Activated CD8-positive, alpha-beta memory T cell treated with anti-CD3 and anti-CD28 coated beads, Interleukin-2, amount 10 ng/mL, durations not matched to agents 7 days and 5 days (primary cell): ENCODE measurements at regions not wholly inside any gene's neighbourhood (a gene's known extent, or its start where the extent isn't known, plus 50 kb on each side); places are given as distances from the start of the nearest gene placed in this dataset.
A peak's percentile ranks its signal among the peaks of the same experiment; 100 is the strongest.

Experiments used
- ATAC-seq: fragments of 150-1000 bp; cut with Tn5 transposase; one replicate; pipeline ENCODE4 v1.10.0; 2021; ENCODE audit warnings: moderate library complexity
- CTCF ChIA-PET: fragments of 350-600 bp; sonication (Branson Sonifier 250); formaldehyde crosslinking; loops from one replicate; lab custom pipeline; 2021; ENCODE audit warnings: antibody characterized with exemption; lab: Charles Lee
- DNase-seq: peaks from one replicate; pipeline ENCODE4 v3.0.0-alpha.2; 2020
- H3K27ac Mint-ChIP-seq: one replicate; pipeline ENCODE4 v1.8.0; 2021; ENCODE audit warnings: mild to moderate bottlenecking, mixed read lengths
- H3K27me3 Mint-ChIP-seq: one replicate; pipeline ENCODE4 v1.8.0; 2021; ENCODE audit warnings: mixed read lengths
- H3K36me3 Mint-ChIP-seq: one replicate; pipeline ENCODE4 v1.8.0; 2021; ENCODE audit warnings: mild to moderate bottlenecking, mixed read lengths
- H3K4me1 Mint-ChIP-seq: one replicate; pipeline ENCODE4 v1.8.0; 2021; ENCODE audit warnings: mixed read lengths
- H3K4me3 Mint-ChIP-seq: one replicate; pipeline ENCODE4 v1.8.0; 2021; ENCODE audit warnings: mild to moderate bottlenecking, moderate library complexity, mixed read lengths
- H3K9me3 Mint-ChIP-seq: one replicate; pipeline ENCODE4 v1.8.0; 2022; ENCODE audit warnings: low read depth, mixed read lengths

DNA sequence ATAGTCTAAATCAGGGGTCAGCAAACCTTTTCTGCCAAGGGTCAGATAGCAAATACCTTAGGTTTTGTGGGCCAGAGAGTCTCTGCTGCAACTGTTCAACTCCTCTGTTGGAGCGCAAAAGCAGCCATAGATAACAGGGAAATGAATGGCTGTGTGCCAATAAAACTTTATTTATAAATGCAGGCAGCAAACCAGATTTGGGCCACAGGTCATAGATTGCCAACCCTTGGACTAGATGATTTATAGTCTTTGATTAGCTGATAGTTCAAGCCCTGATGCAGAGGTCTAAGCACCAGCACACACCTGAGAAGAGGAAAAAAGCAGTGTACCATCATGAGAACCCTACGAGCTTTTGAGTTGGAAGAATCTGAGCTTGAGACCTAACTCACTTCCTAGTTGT is 86.0 kb upstream of the DYNLRB2 start:
- H3K27me3 Mint-ChIP-seq: peaks cover 32% of the 10 kb centered on the region
- CTCF ChIA-PET: no interaction called here
- no peak for ATAC-seq

GRCh38 chr16:80449392-80449791 is 91.4 kb upstream of the DYNLRB2 start:
- Mint-ChIP-seq H3K27me3 (peaks cover 10% of the 10 kb centered on the region), H3K36me3 (no peaks in the 10 kb centered on the region), H3K4me1 (no peaks in the 10 kb centered on the region), H3K4me3 (no peak overlapping the region), H3K27ac (no peak overlapping the region), H3K9me3 (no peaks in the 10 kb centered on the region)
- CTCF ChIA-PET: interaction anchor here (1.8 kb wide), 1 partner anchor 17 kb away, joined by 5 read pairs; no protein-coding TSS in a partner anchor
- DNase-seq: no peak
- no peak for ATAC-seq

More for the DNA sequence above, 86.0 kb upstream of the DYNLRB2 start:
- Mint-ChIP-seq H3K4me1 (no peaks in the 10 kb centered on the region), H3K27ac (no peak overlapping the region), H3K4me3 (no peak overlapping the region), H3K9me3 (no peaks in the 10 kb centered on the region), H3K36me3 (no peaks in the 10 kb centered on the region)
- DNase-seq: no peak

DNA sequence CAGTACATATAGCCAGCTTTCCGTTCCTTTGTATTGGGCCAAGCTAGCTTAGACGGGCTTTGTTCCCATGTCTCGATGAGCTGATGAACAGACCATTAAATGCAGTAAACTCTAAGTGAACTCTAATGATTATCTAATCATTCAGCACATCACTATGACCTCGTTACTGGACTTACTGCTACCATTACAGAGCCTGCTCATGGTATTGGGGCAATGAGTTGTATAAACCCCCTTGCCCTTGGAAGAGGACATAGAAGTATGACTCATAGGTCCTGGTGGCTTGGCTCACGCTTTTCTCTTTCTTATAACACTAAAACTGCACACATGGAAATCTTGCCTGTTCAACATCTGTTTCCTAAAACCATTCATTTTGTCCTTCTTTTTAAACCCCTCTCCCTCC is 93.6 kb upstream of the DYNLRB2 start:
- no peak overlapping the region for H3K4me3 Mint-ChIP-seq
- no peaks in the 10 kb centered on the region for H3K36me3 Mint-ChIP-seq
- CTCF ChIA-PET: no interaction called here
- no peak for DNase-seq
- H3K27me3 Mint-ChIP-seq: peaks cover 10% of the 10 kb centered on the region
- no peak for ATAC-seq
- H3K4me1 Mint-ChIP-seq: no peaks in the 10 kb centered on the region
- H3K27ac Mint-ChIP-seq: no peak overlapping the region
- H3K9me3 Mint-ChIP-seq: no peaks in the 10 kb centered on the region

DNA sequence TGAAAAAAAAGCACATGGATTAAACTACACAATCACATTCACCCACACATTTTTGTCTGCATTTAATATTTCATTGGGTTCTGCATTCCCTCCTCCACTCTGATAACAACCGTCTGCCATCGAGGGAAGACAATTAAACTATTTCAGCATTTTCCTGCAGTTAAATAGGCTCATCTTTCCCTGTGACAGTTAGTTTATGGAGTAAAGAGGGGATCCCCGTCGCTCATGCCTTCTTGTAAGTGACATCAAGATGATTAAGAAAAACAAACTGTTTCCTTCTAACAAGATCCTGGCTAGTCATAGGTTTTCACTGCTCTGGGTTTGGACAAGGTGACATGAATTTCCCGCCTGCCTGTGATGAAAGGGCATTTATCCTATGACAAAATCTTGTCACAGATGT is 98.0 kb upstream of the DYNLRB2 start:
- no peak for ATAC-seq
- CTCF ChIA-PET: no interaction called here

GRCh38 chr16:80441935-80442334 is 98.9 kb upstream of the DYNLRB2 start:
- H3K27me3 Mint-ChIP-seq: peaks cover 8% of the 10 kb centered on the region
- no peak overlapping the region for H3K27ac Mint-ChIP-seq
- ATAC-seq (no peak), DNase-seq (no peak)
- H3K4me3 Mint-ChIP-seq: no peak overlapping the region
- peaks cover 5% of the 10 kb centered on the region for H3K4me1 Mint-ChIP-seq
- no peaks in the 10 kb centered on the region for H3K9me3 Mint-ChIP-seq
- CTCF ChIA-PET: interaction anchor here (0.7 kb wide), 1 partner anchor 411 kb away, joined by 3 read pairs; no protein-coding TSS in a partner anchor
- H3K36me3 Mint-ChIP-seq: no peaks in the 10 kb centered on the region

More for the DNA sequence above, 98.0 kb upstream of the DYNLRB2 start:
- no peaks in the 10 kb centered on the region for H3K9me3 Mint-ChIP-seq
- peaks cover 5% of the 10 kb centered on the region for H3K4me1 Mint-ChIP-seq
- DNase-seq: no peak
- no peak overlapping the region for H3K4me3 Mint-ChIP-seq
- no peak overlapping the region for H3K27ac Mint-ChIP-seq
- H3K27me3 Mint-ChIP-seq: peaks cover 5% of the 10 kb centered on the region
- H3K36me3 Mint-ChIP-seq: no peaks in the 10 kb centered on the region

- Mint-ChIP-seq H3K4me3 (no peak overlapping the region), H3K9me3 (no peaks in the 10 kb centered on the region)
- CTCF ChIA-PET: interaction anchor here (1.6 kb wide), 1 partner anchor 185 kb away, joined by 3 read pairs; no protein-coding TSS in a partner anchor
These were observed 100.1 kb upstream of the DYNLRB2 start for GRCh38 chr16:80440667-80441066.

GRCh38 chr16:80437707-80438106 is 103.1 kb upstream of the DYNLRB2 start:
- ATAC-seq (no peak), DNase-seq (no peak)
- Mint-ChIP-seq H3K27ac (no peak overlapping the region), H3K9me3 (no peaks in the 10 kb centered on the region), H3K36me3 (no peaks in the 10 kb centered on the region), H3K4me1 (peaks cover 16% of the 10 kb centered on the region), H3K4me3 (no peak overlapping the region), H3K27me3 (peaks cover 25% of the 10 kb centered on the region)
- CTCF ChIA-PET: interaction anchor here (1.2 kb wide), 1 partner anchor 89 kb away, joined by 3 read pairs; no protein-coding TSS in a partner anchor

More at GRCh38 chr16:80440667-80441066, 100.1 kb upstream of the DYNLRB2 start:
- H3K27me3 Mint-ChIP-seq: peaks cover 14% of the 10 kb centered on the region
- H3K4me1 Mint-ChIP-seq: peaks cover 5% of the 10 kb centered on the region
- ATAC-seq (no peak), DNase-seq (no peak)
- no peaks in the 10 kb centered on the region for H3K36me3 Mint-ChIP-seq
- H3K27ac Mint-ChIP-seq: no peak overlapping the region

GRCh38 chr16:80436510-80436909 is 104.3 kb upstream of the DYNLRB2 start:
- no peaks in the 10 kb centered on the region for H3K9me3 Mint-ChIP-seq
- CTCF ChIA-PET: interaction anchor here (1.2 kb wide), 1 partner anchor 90 kb away, joined by 3 read pairs; no protein-coding TSS in a partner anchor
- peaks cover 32% of the 10 kb centered on the region for H3K27me3 Mint-ChIP-seq
- ATAC-seq (no peak), DNase-seq (no peak)
- peaks cover 16% of the 10 kb centered on the region for H3K4me1 Mint-ChIP-seq
- no peaks in the 10 kb centered on the region for H3K36me3 Mint-ChIP-seq
- no peak overlapping the region for H3K4me3 Mint-ChIP-seq
- no peak overlapping the region for H3K27ac Mint-ChIP-seq

- Mint-ChIP-seq H3K9me3 (no peaks in the 10 kb centered on the region), H3K4me3 (no peak overlapping the region), H3K27ac (no peak overlapping the region), H3K36me3 (no peaks in the 10 kb centered on the region), H3K4me1 (peaks cover 11% of the 10 kb centered on the region), H3K27me3 (peaks cover 42% of the 10 kb centered on the region)
- peak; percentile 47 for ATAC-seq
- CTCF ChIA-PET: no interaction called here
- DNase-seq: peak; percentile 48
These were observed 107.2 kb upstream of the DYNLRB2 start for GRCh38 chr16:80433623-80434022.

DNA sequence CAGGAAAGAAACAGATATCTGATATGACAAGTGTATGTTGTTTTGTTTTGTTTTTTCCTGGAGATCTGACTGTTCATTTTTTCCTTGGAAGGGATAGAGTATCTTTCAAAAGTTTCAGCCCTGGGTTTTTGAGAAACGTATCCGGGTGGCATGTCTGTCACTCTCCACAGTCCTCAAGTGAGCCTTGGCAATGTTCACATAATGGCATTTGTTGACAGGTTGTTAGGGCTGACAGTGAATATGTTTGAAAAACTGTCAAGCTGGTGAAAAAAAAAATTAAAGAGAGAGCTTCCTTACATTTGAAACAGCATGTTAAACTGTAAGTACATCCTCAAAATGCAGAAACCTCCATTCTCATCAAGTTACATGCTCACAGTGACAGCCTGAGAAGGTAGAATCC is 113.0 kb upstream of the DYNLRB2 start:
- no peaks in the 10 kb centered on the region for H3K9me3 Mint-ChIP-seq
- ATAC-seq (no peak), DNase-seq (no peak)
- peaks cover 58% of the 10 kb centered on the region for H3K27me3 Mint-ChIP-seq
- no peaks in the 10 kb centered on the region for H3K4me1 Mint-ChIP-seq
- H3K4me3 Mint-ChIP-seq: no peak overlapping the region
- H3K36me3 Mint-ChIP-seq: no peaks in the 10 kb centered on the region
- CTCF ChIA-PET: no interaction called here
- no peak overlapping the region for H3K27ac Mint-ChIP-seq

DNA sequence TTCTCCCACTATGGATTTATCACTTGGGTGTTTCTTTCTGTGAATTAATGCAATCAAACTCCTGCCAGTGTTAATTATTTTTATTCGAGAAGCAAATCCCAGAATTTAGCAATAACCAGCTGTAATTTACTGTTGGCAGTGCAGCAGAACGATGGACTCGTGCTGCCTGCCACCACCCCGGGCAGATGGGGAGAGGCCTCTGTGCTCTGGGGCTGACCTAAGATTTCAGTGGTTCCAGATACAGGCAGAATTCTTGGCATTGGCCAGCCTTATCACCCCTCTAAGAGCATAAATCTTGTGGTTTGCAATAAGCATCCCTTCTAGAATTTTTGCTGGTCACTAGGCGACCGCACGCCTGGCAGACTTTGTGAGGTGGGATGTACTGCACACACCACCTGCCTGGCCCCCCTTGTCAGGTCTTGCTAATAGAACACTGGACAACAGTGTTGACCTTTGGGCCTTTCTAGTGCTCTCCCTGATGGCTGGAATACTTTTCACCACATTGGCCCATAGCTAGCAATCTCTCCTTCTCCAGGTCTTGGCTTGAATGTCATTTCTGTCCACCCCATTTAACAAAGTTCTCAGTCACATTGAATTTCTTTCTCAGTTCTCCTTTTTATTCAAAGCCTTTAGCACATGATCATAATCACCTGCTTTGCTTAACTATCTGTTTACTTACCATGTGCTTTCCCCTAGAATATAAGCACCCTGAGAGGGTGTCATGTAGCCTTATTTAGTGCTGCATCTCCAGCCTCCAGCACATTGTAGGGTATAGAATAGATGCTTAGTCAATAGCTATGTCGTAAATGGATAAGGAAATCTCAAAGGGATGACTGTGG is 122.1 kb upstream of the DYNLRB2 start:
- DNase-seq (no peak), ATAC-seq (no peak)
- CTCF ChIA-PET: interaction anchor here (1.2 kb wide), 1 partner anchor 48 kb away, joined by 3 read pairs; no protein-coding TSS in a partner anchor
- Mint-ChIP-seq H3K36me3 (no peaks in the 10 kb centered on the region), H3K4me3 (no peak overlapping the region), H3K27ac (no peak overlapping the region), H3K4me1 (no peaks in the 10 kb centered on the region), H3K27me3 (peaks cover 25% of the 10 kb centered on the region), H3K9me3 (no peaks in the 10 kb centered on the region)

- Mint-ChIP-seq H3K4me1 (no peaks in the 10 kb centered on the region), H3K9me3 (no peaks in the 10 kb centered on the region), H3K27ac (no peak overlapping the region), H3K27me3 (peaks cover 21% of the 10 kb centered on the region), H3K4me3 (no peak overlapping the region), H3K36me3 (no peaks in the 10 kb centered on the region)
- DNase-seq: no peak
- CTCF ChIA-PET: no interaction called here
- ATAC-seq: no peak
These were observed 123.0 kb upstream of the DYNLRB2 start for GRCh38 chr16:80417706-80418271.

- no peak for DNase-seq
- Mint-ChIP-seq H3K9me3 (no peaks in the 10 kb centered on the region), H3K4me1 (no peaks in the 10 kb centered on the region), H3K27me3 (peaks cover 37% of the 10 kb centered on the region), H3K4me3 (no peak overlapping the region), H3K27ac (no peak overlapping the region), H3K36me3 (no peaks in the 10 kb centered on the region)
- ATAC-seq: no peak
- CTCF ChIA-PET: no interaction called here
These were observed 132.8 kb upstream of the DYNLRB2 start for GRCh38 chr16:80408014-80408413.
